Duodenal mucosa (tissue), 2 donors: ENCODE measurements at regions not wholly inside any gene's neighbourhood (a gene's known extent, or its start where the extent isn't known, plus 50 kb on each side); places are given as distances from the start of the nearest gene placed in this dataset.

Experiments used
- H3K27ac ChIP-seq: one replicate; pipeline ENCODE4 v1.7.0; 2013; ENCODE audit warnings: low read depth, low read length
- H3K27me3 ChIP-seq, 2 donors: one replicate each; pipeline ENCODE4 v1.7.0; 2013; ENCODE audit warnings: low read length in 2 of 2, control low read depth in 1 of 2; ENCODE audit not compliant: insufficient read depth in 2 of 2, control insufficient read depth in 1 of 2
- H3K36me3 ChIP-seq, 2 donors: one replicate each; pipeline ENCODE4 v1.7.0; 2013; ENCODE audit warnings: low read length in 2 of 2, control low read depth in 1 of 2; ENCODE audit not compliant: insufficient read depth in 2 of 2, control insufficient read depth in 1 of 2
- H3K4me1 ChIP-seq, 2 donors: one replicate each; pipeline ENCODE4 v1.7.0; 2013; ENCODE audit warnings: low read length in 2 of 2, control low read depth in 1 of 2; ENCODE audit not compliant: insufficient read depth in 2 of 2, control insufficient read depth in 1 of 2
- H3K4me3 ChIP-seq, 2 donors: one replicate each; pipeline ENCODE4 v1.7.0; 2013; ENCODE audit warnings: low read length in 2 of 2, low read depth in 1 of 2
- H3K9ac ChIP-seq, 2 donors: one replicate each; pipeline ENCODE4 v1.7.0; 2013; ENCODE audit warnings: low read length in 2 of 2, low read depth in 1 of 2
- H3K9me3 ChIP-seq, 2 donors: one replicate each; pipeline ENCODE4 v1.7.0; 2013; ENCODE audit warnings: low read length in 2 of 2, control low read depth in 1 of 2; ENCODE audit not compliant: control insufficient read depth in 1 of 2

DNA sequence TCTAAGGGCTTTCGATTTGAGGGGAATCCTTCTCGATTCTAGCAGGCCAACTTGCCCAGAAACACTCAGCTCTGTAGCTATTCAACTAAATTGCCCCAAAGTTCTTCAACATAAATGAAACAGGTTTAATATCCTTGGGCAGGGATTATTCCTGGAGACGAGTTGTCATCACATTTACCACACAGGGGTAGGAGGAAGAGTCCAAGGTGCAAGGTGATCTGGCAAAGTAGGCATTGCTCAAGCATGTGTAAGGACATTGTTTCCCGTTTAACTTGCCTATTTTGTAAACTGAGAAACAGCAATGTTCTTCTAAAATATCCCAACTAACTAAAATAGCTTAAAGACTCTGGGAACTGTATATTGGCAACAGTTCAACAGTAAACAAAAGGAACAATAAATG is 814.3 kb downstream of the BCL11A start:
- H3K4me1 ChIP-seq = no peaks in the 10 kb centered on the region
- no peaks in the 10 kb centered on the region for H3K27me3 ChIP-seq
- no peak overlapping the region for H3K9ac ChIP-seq
- no peaks in the 10 kb centered on the region for H3K9me3 ChIP-seq
- no peak overlapping the region for H3K4me3 ChIP-seq
- no peaks in the 10 kb centered on the region for H3K36me3 ChIP-seq
- no peak overlapping the region for H3K27ac ChIP-seq

DNA sequence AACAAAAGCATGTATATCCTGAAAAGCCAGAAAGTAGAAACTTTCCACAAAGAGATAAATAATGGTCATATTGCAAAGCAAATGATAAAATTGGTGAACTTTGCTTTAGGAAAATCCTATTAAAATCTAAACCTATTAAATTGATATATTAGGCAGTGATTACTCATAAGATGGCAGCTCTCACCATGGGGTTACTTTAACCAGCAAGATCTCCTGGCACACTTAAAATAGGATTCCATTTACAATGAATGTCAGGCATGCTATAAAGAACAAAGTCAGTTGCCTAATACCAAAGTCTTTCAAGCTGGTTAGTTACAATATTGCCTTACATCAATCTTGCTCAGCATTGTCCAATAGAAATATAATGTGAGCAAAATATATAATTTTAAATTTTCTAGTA is 816.2 kb downstream of the BCL11A start:
- Histone ChIP-seq H3K27me3 (no peaks in the 10 kb centered on the region), H3K9ac (no peak overlapping the region), H3K27ac (no peak overlapping the region), H3K4me1 (no peaks in the 10 kb centered on the region), H3K9me3 (no peaks in the 10 kb centered on the region), H3K36me3 (no peaks in the 10 kb centered on the region), H3K4me3 (no peak overlapping the region)

DNA sequence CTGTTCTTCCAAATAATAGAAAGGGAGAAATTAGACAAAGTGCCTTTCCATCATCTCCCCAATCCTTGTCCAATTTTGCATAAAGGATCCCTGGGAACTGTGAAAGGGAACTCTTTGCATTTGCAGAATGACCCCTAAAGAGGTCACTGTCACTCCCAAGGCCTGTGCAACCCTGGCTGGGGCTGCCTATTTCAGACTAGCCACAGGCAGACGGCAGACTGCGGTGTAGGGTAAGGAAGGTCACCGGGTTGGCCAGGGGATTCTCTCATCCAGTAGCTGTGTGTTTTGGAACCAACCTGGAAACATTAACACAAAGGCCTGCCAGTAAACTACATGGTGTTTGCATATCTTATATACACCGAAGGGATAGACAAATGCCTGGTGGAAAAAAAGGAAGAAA is 818.7 kb downstream of the BCL11A start:
- Histone ChIP-seq H3K4me3 (no peak overlapping the region), H3K9ac (no peak overlapping the region), H3K27ac (no peak overlapping the region), H3K4me1 (no peaks in the 10 kb centered on the region), H3K27me3 (no peaks in the 10 kb centered on the region), H3K9me3 (no peaks in the 10 kb centered on the region), H3K36me3 (no peaks in the 10 kb centered on the region)

DNA sequence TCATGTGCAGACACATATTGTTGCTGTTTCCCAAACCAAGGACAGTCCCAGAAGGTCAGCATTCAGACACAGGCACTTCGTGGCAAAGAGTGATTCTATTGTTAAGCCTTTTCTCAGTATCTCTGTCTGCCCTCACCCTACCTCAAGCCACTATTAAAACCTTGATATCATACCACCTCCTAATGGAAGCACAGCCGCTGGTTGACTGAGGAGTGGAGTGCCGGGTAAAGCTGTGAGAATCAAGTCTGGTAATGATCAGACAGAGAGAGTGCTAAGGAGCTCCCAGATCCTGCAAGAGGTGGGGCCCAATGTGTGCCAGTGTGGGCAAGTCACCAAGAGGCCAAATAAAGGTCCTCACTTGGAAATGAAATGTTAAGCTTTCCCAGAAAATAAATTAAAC is 819.5 kb downstream of the BCL11A start:
- H3K9ac ChIP-seq = no peak overlapping the region
- no peak overlapping the region for H3K4me3 ChIP-seq
- H3K36me3 ChIP-seq = no peaks in the 10 kb centered on the region
- no peaks in the 10 kb centered on the region for H3K4me1 ChIP-seq
- H3K9me3 ChIP-seq = no peaks in the 10 kb centered on the region
- no peak overlapping the region for H3K27ac ChIP-seq
- no peaks in the 10 kb centered on the region for H3K27me3 ChIP-seq

DNA sequence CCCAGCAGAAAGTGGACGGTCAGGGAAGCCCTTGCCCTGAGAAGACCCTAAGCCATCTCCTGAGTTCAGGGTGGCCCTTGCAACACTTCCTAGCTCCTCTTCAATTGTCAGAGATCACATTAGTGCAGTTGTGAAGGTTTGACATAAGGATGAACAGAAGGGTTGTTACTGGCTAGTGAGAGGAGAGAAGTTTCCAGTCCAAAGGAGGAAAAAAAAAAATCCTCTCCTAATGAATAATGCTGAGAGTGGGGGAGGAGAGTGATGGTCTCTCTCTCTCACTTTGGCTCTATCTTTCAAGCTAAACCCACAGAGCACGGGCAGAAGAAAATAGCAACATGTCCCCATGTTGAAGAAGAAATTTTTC is 819.9 kb downstream of the BCL11A start:
- H3K9ac ChIP-seq = no peak overlapping the region
- H3K4me1 ChIP-seq = no peaks in the 10 kb centered on the region
- no peaks in the 10 kb centered on the region for H3K36me3 ChIP-seq
- no peak overlapping the region for H3K27ac ChIP-seq
- no peak overlapping the region for H3K4me3 ChIP-seq
- H3K9me3 ChIP-seq = no peaks in the 10 kb centered on the region
- no peaks in the 10 kb centered on the region for H3K27me3 ChIP-seq

DNA sequence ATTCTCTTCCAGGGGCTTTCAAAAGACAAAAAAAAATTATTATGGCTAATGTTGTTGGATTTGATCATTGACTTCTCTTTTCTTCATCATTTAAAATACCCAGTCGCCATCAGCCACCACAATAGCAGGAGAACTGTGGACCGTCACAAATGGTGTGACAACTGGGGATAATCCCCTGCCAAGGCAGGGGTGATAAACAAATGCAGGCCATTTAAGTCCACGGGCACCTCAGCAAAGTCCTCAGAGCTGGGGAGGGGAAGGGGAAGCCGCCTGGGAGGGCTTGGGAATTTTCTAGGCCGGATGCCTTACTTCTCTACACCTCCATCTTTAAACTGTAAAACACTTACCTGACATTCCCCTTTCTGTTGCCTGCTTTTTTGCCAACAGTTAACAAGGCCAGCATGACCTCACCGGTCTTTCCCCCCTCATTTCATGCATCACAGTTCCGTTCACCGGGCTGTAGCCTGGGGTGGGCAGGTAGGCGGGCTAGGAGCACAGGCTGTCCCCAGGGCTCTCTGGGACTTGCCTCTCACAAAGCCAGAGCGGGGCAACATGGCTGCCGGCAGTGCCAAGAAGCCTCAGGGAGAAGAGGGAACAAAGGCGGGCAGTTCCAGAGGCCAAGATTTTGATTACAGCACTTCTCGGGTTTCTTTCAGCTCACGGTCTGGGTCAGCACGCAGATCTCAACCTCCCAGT is 820.4 kb downstream of the BCL11A start:
- Histone ChIP-seq H3K36me3 (no peaks in the 10 kb centered on the region), H3K27me3 (no peaks in the 10 kb centered on the region), H3K9ac (no peak overlapping the region), H3K4me1 (no peaks in the 10 kb centered on the region), H3K9me3 (no peaks in the 10 kb centered on the region), H3K4me3 (no peak overlapping the region), H3K27ac (no peak overlapping the region)

DNA sequence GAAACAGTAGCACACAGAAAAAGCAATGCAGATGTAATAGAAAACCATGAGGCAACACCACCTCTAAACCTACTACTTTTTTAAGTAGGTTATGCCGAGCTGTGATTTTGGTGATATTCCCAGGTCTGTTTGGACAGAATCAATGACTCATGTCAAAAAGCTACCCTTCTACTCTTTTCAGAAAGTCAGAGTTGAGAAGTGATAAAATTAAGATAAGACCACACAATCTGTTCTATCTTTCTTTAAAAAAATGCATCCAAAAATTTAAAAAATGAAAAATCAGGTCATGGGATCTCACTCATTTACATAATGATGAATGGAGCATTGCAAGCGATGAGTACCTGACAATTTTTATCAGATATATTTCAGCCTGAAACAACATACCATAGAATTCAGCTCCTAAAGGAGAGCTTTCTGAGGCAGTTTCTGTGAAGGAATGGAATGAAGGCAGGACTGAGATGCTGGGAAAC is 826.3 kb downstream of the BCL11A start:
- no peak overlapping the region for H3K27ac ChIP-seq
- H3K4me1 ChIP-seq = no peaks in the 10 kb centered on the region
- H3K9me3 ChIP-seq = no peaks in the 10 kb centered on the region
- no peaks in the 10 kb centered on the region for H3K27me3 ChIP-seq
- H3K4me3 ChIP-seq = no peak overlapping the region
- H3K36me3 ChIP-seq = no peaks in the 10 kb centered on the region
- H3K9ac ChIP-seq = no peak overlapping the region

DNA sequence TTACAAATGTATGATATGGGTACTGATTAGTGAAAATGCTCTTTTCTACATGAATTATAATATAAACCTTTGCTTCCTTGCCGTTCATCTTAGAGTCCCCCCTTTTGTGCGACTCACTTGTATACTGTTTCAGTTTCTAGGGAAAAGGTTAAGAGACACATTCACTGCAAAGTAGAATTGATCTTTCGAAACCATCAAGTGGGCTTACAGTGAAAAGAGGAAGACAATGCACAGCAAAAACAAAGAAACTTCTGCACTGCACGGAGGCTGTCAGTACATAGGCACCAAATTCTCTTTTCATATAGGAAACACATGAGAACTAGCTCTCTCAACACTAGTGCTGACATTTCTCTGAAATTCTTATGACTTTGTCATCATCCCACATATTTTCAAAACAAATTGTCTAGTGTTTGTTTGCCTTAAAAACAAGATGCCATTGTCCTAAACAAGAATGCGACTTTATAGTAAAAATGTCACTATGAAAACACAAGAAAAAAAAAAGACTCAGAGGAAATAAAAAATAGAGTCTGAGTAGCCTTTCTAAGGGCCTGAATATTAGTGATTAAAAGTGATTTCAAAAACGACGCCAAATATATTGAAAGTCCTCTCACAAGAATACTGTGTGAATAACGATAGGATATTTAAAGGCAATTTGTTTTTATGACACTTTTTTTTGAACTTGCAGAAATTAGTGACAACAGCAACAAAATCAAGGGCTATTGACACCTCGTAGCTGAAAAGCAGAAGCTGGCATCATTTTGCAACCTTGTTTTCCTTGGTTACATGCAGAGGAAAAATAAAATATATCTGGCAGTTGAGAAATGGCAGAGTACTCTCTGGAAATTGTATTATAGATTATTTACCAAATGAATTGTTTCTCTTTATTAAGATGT is 827.0 kb downstream of the BCL11A start:
- H3K9me3 ChIP-seq = no peaks in the 10 kb centered on the region
- H3K27ac ChIP-seq = no peak overlapping the region
- H3K4me3 ChIP-seq = no peak overlapping the region
- H3K27me3 ChIP-seq = no peaks in the 10 kb centered on the region
- H3K36me3 ChIP-seq = no peaks in the 10 kb centered on the region
- H3K9ac ChIP-seq = no peak overlapping the region
- H3K4me1 ChIP-seq = no peaks in the 10 kb centered on the region

DNA sequence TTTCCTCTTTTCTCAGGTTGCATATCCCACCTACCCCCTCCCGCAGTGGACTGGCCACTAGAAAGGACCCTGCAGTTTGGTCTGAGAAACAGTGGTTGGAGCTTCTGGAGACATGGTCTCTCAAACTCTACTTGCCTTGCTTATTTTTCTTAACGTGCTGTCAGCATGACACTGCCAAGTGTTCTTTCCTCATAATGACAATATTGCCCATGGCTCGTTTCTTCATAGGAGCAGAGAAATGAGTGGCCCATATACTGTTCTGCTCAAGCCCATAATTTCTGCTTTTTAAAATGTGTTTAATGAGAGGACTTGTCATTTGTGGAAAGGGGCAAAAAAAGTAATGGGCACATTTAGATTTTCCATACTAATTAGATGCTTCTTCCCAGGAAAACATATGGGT is 828.7 kb downstream of the BCL11A start:
- Histone ChIP-seq H3K4me1 (no peaks in the 10 kb centered on the region), H3K4me3 (no peak overlapping the region), H3K27ac (no peak overlapping the region), H3K36me3 (no peaks in the 10 kb centered on the region), H3K9me3 (no peaks in the 10 kb centered on the region), H3K27me3 (no peaks in the 10 kb centered on the region), H3K9ac (no peak overlapping the region)

DNA sequence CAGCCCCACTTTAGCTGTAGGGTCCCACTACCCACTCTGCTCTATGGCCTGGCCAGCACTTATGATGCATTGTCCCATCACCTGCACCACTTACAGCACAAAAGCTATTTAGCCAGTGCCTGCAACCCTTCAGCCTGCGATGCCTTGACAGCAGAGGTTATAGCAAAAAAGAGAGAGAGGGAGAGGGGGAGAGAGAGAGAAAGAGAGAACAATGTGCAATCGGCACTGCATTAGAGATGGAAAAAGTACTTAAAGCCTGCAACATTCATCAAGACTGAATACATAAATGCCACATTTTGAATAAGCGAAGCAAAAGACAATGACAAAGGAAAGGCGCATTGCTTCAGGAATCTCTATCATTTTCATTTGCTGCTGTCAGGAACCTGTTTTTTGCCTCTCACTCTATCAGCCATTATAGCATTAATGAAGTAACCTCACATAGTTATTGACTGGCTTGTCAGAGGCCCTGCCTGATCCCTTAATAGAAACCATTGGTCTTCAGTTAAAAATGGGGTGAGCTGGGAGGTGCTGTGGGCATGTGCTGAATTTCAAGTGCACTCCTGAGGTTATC is 833.1 kb downstream of the BCL11A start:
- Histone ChIP-seq H3K27me3 (no peaks in the 10 kb centered on the region), H3K9ac (no peak overlapping the region), H3K4me1 (no peaks in the 10 kb centered on the region), H3K9me3 (no peaks in the 10 kb centered on the region), H3K4me3 (no peak overlapping the region), H3K36me3 (no peaks in the 10 kb centered on the region), H3K27ac (no peak overlapping the region)
